Liver (tissue), 8 donors: ENCODE measurements at regions not wholly inside any gene's neighbourhood (a gene's known extent, or its start where the extent isn't known, plus 50 kb on each side); places are given as distances from the start of the nearest gene placed in this dataset.

Experiments
- DNase-seq: peaks from one replicate; pipeline ENCODE4 v3.0.0-alpha.2; 2017; ENCODE audit warnings: low spot score
- H3K27ac ChIP-seq, 2 donors: one replicate each; pipeline ENCODE4 v1.7.0; 2013; ENCODE audit warnings: inconsistent platforms in 2 of 2, low read length in 2 of 2, control low read depth in 1 of 2, low read depth in 1 of 2, mild to moderate bottlenecking in 1 of 2
- H3K27me3 ChIP-seq, 4 donors: one replicate each; pipeline versions ENCODE4 v1.6.1 to v1.7.0; 2013; ENCODE audit warnings: low read length in 3 of 4, inconsistent platforms in 1 of 4, mild to moderate bottlenecking in 1 of 4, moderate library complexity in 1 of 4; ENCODE audit not compliant: control insufficient read depth in 4 of 4, insufficient read depth in 4 of 4
- H3K36me3 ChIP-seq, 4 donors: one replicate each; pipeline versions ENCODE4 v1.6.1 to v1.7.0; 2013; ENCODE audit warnings: low read length in 3 of 4, mild to moderate bottlenecking in 3 of 4, low read depth in 1 of 4, moderate library complexity in 1 of 4; ENCODE audit not compliant: control insufficient read depth in 4 of 4, insufficient read depth in 3 of 4
- H3K4me1 ChIP-seq, 4 donors: one replicate each; pipeline versions ENCODE4 v1.6.1 to v1.7.0; 2013; ENCODE audit warnings: low read length in 3 of 4, mild to moderate bottlenecking in 3 of 4, moderate library complexity in 1 of 4; ENCODE audit not compliant: control insufficient read depth in 4 of 4, insufficient read depth in 4 of 4
- H3K4me3 ChIP-seq, 3 donors: one replicate each; pipeline versions ENCODE4 v1.6.1 to v1.7.0; 2013; ENCODE audit warnings: low read length in 3 of 3, control low read depth in 1 of 3, low read depth in 1 of 3, mild to moderate bottlenecking in 1 of 3
- H3K9ac ChIP-seq, 2 donors: one replicate each; pipeline ENCODE4 v1.7.0; 2013; ENCODE audit warnings: low read length in 2 of 2, mild to moderate bottlenecking in 2 of 2, moderate library complexity in 2 of 2, control low read depth in 1 of 2, low read depth in 1 of 2
- H3K9me3 ChIP-seq, 4 donors: one replicate each; pipeline versions ENCODE4 v1.6.1 to v1.7.0; 2013; ENCODE audit warnings: low read length in 3 of 4; ENCODE audit not compliant: control insufficient read depth in 4 of 4
- ATF3 ChIP-seq: IDR thresholded peaks from 2 replicates; pipeline ENCODE4 v1.6.1; 2016; ENCODE audit warnings: antibody characterized with exemption
- CTCF ChIP-seq: fragments of 150-350 bp; IDR thresholded peaks from 2 replicates; pipeline ENCODE4 v1.5.1; 2017; ENCODE audit warnings: improper control_type of control experiment, low read depth, low read length; ENCODE audit not compliant: missing input control
- EGR1 ChIP-seq, 2 donors: IDR thresholded peaks; 2 replicates each; pipeline ENCODE4 v1.6.1; 2016 to 2018; ENCODE audit warnings: antibody characterized with exemption in 2 of 2, low read depth in 2 of 2
- FOXA1 ChIP-seq: IDR thresholded peaks from 2 replicates; pipeline ENCODE4 v1.6.1; 2016; ENCODE audit warnings: antibody characterized with exemption
- FOXA2 ChIP-seq: IDR thresholded peaks from 2 replicates; pipeline ENCODE4 v1.6.1; 2016; ENCODE audit warnings: antibody characterized with exemption
- HNF4A ChIP-seq, 2 donors: conservative IDR thresholded peaks; 2 replicates each; pipeline ENCODE4 v1.6.1; 2016; ENCODE audit warnings: antibody characterized with exemption in 2 of 2, mild to moderate bottlenecking in 2 of 2
- HNF4G ChIP-seq: IDR thresholded peaks from 2 replicates; pipeline ENCODE4 v1.6.1; 2016; ENCODE audit warnings: antibody characterized with exemption
- JUND ChIP-seq, 2 donors: IDR thresholded peaks; 2 replicates each; pipeline ENCODE4 v1.6.1; 2016; ENCODE audit warnings: antibody characterized with exemption in 2 of 2
- MAX ChIP-seq: IDR thresholded peaks from 2 replicates; pipeline ENCODE4 v1.6.1; 2016; ENCODE audit warnings: antibody characterized with exemption
- NR2F2 ChIP-seq: IDR thresholded peaks from 2 replicates; pipeline ENCODE4 v1.6.1; 2016; ENCODE audit warnings: antibody characterized with exemption
- RAD21 ChIP-seq, 2 donors: IDR thresholded peaks; 2 replicates each; pipeline ENCODE4 v1.6.1; 2016; ENCODE audit warnings: antibody characterized with exemption in 2 of 2, mild to moderate bottlenecking in 2 of 2
- REST ChIP-seq: IDR thresholded peaks from 2 replicates; pipeline ENCODE4 v1.6.1; 2016; ENCODE audit warnings: antibody characterized with exemption, mild to moderate bottlenecking
- RXRA ChIP-seq, 2 donors: IDR thresholded peaks; 2 replicates each; pipeline ENCODE4 v1.6.1; 2017 to 2018; ENCODE audit warnings: antibody characterized with exemption in 2 of 2, mild to moderate bottlenecking in 1 of 2
- SP1 ChIP-seq: IDR thresholded peaks from 2 replicates; pipeline ENCODE4 v1.6.1; 2018; ENCODE audit warnings: antibody characterized with exemption, mild to moderate bottlenecking
- TAF1 ChIP-seq: conservative IDR thresholded peaks from 2 replicates; pipeline ENCODE4 v1.6.1; 2016; ENCODE audit warnings: antibody characterized with exemption, mild to moderate bottlenecking
- YY1 ChIP-seq: IDR thresholded peaks from 2 replicates; pipeline ENCODE4 v1.6.1; 2016; ENCODE audit warnings: antibody characterized with exemption, mild to moderate bottlenecking
- ZBTB33 ChIP-seq: IDR thresholded peaks from 2 replicates; pipeline ENCODE4 v1.6.1; 2016; ENCODE audit warnings: antibody characterized with exemption
- WGBS: extraction: QIAGEN DNeasy Blood & Tissue Kit; methylation state at CpG from one replicate; pipeline ENCODE4 v1.1.7; 2013; 5-methylcytosine and 5-hydroxymethylcytosine counted together
- donor health status: healthy.
- donor health status: healthy.
- donor health status: healthy.
- donor health status: healthy.
- donor health status: healthy.

- Histone ChIP-seq H3K27me3 (peaks cover 0 to 3% (median 0%) of the 10 kb centered on the region in 4 donors), H3K36me3 (no peaks in the 10 kb centered on the region), H3K4me1 (no peaks in the 10 kb centered on the region), H3K9ac (no peak overlapping the region), H3K4me3 (no peak overlapping the region), H3K27ac (no peak overlapping the region), H3K9me3 (no peaks in the 10 kb centered on the region)
- TF ChIP-seq HNF4G (no peak), JUND (IDR thresholded peaks at IDR 0.05) (no peak), TAF1 (no peak), ZBTB33 (no peak), FOXA2 (no peak), ATF3 (no peak), YY1 (no peak), HNF4A (conservative IDR thresholded peaks at IDR 0.05) (no peak), RXRA (IDR thresholded peaks at IDR 0.05) (no peak), RAD21 (IDR thresholded peaks at IDR 0.05) (no peak), NR2F2 (no peak), SP1 (no peak), EGR1 (IDR thresholded peaks at IDR 0.05; ENCODE audit: low read depth in 2 of 2) (no peak), CTCF (no peak)
- 87% methylated on average over 3 of the region's 3 CpGs for WGBS
- no peak for DNase-seq
Observed at GRCh38 chr20:11227602-11228001, 553.8 kb upstream of the JAG1 start.

- Histone ChIP-seq H3K4me1 (no peaks in the 10 kb centered on the region), H3K36me3 (no peaks in the 10 kb centered on the region), H3K4me3 (no peak overlapping the region), H3K27me3 (peaks cover 0 to 3% (median 0%) of the 10 kb centered on the region in 4 donors), H3K27ac (no peak overlapping the region), H3K9me3 (no peaks in the 10 kb centered on the region), H3K9ac (no peak overlapping the region)
- 46% methylated on average over 3 of the region's 3 CpGs for WGBS
- no peak for DNase-seq
- TF ChIP-seq FOXA1 (no peak), JUND (IDR thresholded peaks at IDR 0.05) (no peak), NR2F2 (peak; percentile 43), RXRA (IDR thresholded peaks at IDR 0.05) (no peak), RAD21 (IDR thresholded peaks at IDR 0.05) (no peak), MAX (no peak), EGR1 (IDR thresholded peaks at IDR 0.05; ENCODE audit: low read depth in 2 of 2) (no peak), YY1 (no peak)
Observed at GRCh38 chr20:11229772-11230171, 556.0 kb upstream of the JAG1 start.

- TF ChIP-seq EGR1 (IDR thresholded peaks at IDR 0.05; ENCODE audit: low read depth in 2 of 2): no peak
- TF ChIP-seq ZBTB33: no peak
- TF ChIP-seq RAD21 (IDR thresholded peaks at IDR 0.05): no peak
- TF ChIP-seq FOXA1: no peak
- TF ChIP-seq TAF1: no peak
- no peak for TF ChIP-seq JUND (IDR thresholded peaks at IDR 0.05)
- no peak for TF ChIP-seq ATF3
- no peak for TF ChIP-seq REST
- Histone ChIP-seq H3K36me3 (no peaks in the 10 kb centered on the region), H3K4me3 (no peak overlapping the region), H3K27me3 (peaks cover 0 to 3% (median 0%) of the 10 kb centered on the region in 4 donors), H3K27ac (no peak overlapping the region), H3K9me3 (no peaks in the 10 kb centered on the region), H3K9ac (no peak overlapping the region), H3K4me1 (no peaks in the 10 kb centered on the region)
- no peak for DNase-seq
- 91% methylated on average over 1 of the region's 1 CpG for WGBS
Observed at GRCh38 chr20:11230999-11231398, 557.2 kb upstream of the JAG1 start.
